ENCODE measurements at regions not wholly inside any gene's neighbourhood (a gene's known extent, or its start where the extent isn't known, plus 50 kb on each side); places are given as distances from the start of the nearest gene placed in this dataset.

DNA sequence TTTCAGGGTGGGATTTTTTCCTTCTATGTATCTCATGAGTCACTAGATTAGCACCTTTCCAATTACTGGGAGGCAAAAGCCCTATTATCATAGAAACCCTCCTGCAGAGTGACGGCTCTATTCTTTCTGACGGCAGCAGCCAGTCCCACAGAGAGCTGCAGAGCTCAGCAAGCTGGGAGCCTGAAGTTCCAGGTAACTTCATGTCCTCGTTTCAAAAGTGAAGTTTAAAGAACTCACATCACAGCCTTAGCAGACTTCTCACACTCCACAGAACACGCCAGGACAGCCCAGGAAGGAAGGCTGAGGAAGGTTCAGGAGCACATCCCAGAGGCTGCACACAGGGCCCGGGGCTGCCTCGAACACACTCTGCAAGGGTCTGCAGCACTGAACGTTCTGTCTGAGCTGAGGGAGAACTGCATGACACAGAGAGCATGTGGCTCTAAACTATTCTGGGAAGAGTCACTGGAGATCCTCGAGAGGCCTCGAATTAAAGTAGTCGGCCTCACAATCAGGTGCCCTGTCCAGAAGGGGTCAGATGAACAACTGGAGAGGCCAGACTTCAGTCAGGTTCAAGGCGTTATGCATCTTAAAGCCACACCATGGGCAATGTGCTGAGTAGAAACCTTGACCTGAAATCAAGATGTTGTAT lies 104.2 kb upstream of the DRD2 start:
- H3K27me3 ChIP-seq (replicated peaks in 1 of 2; ENCODE audit: control insufficient read depth in 2 of 2, insufficient read depth in 2 of 2, low read length in 1 of 2) = no peaks in the 10 kb centered on the region; a peak in 1 of 4 replicates
- no peaks in the 10 kb centered on the region for H4K20me1 ChIP-seq (ENCODE audit: control insufficient read depth, insufficient read depth)
- ChIA-PET CTCF (no interaction called here), POLR2A (no interaction called here), SMC1A (ENCODE audit: uncharacterized antibody, unreplicated experiment) (no interaction called here), RAD21 (ENCODE audit: unreplicated experiment) (no interaction called here)
- 17% methylated on average over 11 of the region's 11 CpGs for WGBS (ENCODE audit: insufficient coverage, insufficient replicate concordance, low lambda C conversion rate, missing lambda C conversion rate)
- no peak overlapping the region for H3K4me3 ChIP-seq
- no TSS peak for BruUV-seq (replicated peaks)
- H3K36me3 ChIP-seq (ENCODE audit: control insufficient read depth in 2 of 2, insufficient read depth in 2 of 2, low read length in 1 of 2) = no peaks in the 10 kb centered on the region
- no peak for DNase-seq (ENCODE audit: low read depth, low spot score)
- no peaks in the 10 kb centered on the region for H3K4me1 ChIP-seq (ENCODE audit: control insufficient read depth, insufficient read depth, low read length)
- in situ Hi-C loops (cut with MboI) = no loop called here
- intact Hi-C loops (cut with micrococcal nuclease; ENCODE audit: unreplicated experiment) = no loop called here
- H2AFZ ChIP-seq (ENCODE audit: control insufficient read depth, low read depth, low read length) = no peak overlapping the region
- no peak overlapping the region for H3K27ac ChIP-seq (ENCODE audit: control insufficient read depth, insufficient read depth)
- H3K4me2 ChIP-seq (ENCODE audit: control insufficient read depth, insufficient read depth) = no peak overlapping the region
- FAIRE-seq = no peak
- H3K79me2 ChIP-seq (ENCODE audit: control insufficient read depth, insufficient read depth, low read length) = no peaks in the 10 kb centered on the region
- no peak overlapping the region for H3K9ac ChIP-seq (ENCODE audit: control insufficient read depth, insufficient read depth, low read length)
- TF ChIP-seq PML (IDR thresholded peaks at IDR 0.05; ENCODE audit: low read length) (no peak), ATF7 (IDR thresholded peaks at IDR 0.05; ENCODE audit: low read depth) (no peak), IKZF1 (conservative IDR thresholded peaks at IDR 0.05) (no peak), LARP7 (IDR thresholded peaks at IDR 0.05) (no peak), PAX8 (IDR thresholded peaks at IDR 0.05) (no peak), NFYB (IDR thresholded peaks at IDR 0.05; ENCODE audit: insufficient read depth, low read depth, low read length) (no peak), ZNF384 (IDR thresholded peaks at IDR 0.05; ENCODE audit: borderline replicate concordance, low read depth, low read length) (no peak), STAT1 (conservative IDR thresholded peaks at IDR 0.05) (no peak), RB1 (IDR thresholded peaks at IDR 0.05; ENCODE audit: borderline replicate concordance) (no peak)
- TF ChIP-seq, protein P1, sequence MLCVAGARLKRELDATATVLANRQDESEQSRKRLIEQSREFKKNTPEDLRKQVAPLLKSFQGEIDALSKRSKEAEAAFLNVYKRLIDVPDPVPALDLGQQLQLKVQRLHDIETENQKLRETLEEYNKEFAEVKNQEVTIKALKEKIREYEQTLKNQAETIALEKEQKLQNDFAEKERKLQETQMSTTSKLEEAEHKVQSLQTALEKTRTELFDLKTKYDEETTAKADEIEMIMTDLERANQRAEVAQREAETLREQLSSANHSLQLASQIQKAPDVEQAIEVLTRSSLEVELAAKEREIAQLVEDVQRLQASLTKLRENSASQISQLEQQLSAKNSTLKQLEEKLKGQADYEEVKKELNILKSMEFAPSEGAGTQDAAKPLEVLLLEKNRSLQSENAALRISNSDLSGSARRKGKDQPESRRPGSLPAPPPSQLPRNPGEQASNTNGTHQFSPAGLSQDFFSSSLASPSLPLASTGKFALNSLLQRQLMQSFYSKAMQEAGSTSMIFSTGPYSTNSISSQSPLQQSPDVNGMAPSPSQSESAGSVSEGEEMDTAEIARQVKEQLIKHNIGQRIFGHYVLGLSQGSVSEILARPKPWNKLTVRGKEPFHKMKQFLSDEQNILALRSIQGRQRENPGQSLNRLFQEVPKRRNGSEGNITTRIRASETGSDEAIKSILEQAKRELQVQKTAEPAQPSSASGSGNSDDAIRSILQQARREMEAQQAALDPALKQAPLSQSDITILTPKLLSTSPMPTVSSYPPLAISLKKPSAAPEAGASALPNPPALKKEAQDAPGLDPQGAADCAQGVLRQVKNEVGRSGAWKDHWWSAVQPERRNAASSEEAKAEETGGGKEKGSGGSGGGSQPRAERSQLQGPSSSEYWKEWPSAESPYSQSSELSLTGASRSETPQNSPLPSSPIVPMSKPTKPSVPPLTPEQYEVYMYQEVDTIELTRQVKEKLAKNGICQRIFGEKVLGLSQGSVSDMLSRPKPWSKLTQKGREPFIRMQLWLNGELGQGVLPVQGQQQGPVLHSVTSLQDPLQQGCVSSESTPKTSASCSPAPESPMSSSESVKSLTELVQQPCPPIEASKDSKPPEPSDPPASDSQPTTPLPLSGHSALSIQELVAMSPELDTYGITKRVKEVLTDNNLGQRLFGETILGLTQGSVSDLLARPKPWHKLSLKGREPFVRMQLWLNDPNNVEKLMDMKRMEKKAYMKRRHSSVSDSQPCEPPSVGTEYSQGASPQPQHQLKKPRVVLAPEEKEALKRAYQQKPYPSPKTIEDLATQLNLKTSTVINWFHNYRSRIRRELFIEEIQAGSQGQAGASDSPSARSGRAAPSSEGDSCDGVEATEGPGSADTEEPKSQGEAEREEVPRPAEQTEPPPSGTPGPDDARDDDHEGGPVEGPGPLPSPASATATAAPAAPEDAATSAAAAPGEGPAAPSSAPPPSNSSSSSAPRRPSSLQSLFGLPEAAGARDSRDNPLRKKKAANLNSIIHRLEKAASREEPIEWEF (IDR thresholded peaks at IDR 0.05; ENCODE audit: insufficient replicate concordance, low read depth, low read length) = no peak
- TF ChIP-seq, protein P2, sequence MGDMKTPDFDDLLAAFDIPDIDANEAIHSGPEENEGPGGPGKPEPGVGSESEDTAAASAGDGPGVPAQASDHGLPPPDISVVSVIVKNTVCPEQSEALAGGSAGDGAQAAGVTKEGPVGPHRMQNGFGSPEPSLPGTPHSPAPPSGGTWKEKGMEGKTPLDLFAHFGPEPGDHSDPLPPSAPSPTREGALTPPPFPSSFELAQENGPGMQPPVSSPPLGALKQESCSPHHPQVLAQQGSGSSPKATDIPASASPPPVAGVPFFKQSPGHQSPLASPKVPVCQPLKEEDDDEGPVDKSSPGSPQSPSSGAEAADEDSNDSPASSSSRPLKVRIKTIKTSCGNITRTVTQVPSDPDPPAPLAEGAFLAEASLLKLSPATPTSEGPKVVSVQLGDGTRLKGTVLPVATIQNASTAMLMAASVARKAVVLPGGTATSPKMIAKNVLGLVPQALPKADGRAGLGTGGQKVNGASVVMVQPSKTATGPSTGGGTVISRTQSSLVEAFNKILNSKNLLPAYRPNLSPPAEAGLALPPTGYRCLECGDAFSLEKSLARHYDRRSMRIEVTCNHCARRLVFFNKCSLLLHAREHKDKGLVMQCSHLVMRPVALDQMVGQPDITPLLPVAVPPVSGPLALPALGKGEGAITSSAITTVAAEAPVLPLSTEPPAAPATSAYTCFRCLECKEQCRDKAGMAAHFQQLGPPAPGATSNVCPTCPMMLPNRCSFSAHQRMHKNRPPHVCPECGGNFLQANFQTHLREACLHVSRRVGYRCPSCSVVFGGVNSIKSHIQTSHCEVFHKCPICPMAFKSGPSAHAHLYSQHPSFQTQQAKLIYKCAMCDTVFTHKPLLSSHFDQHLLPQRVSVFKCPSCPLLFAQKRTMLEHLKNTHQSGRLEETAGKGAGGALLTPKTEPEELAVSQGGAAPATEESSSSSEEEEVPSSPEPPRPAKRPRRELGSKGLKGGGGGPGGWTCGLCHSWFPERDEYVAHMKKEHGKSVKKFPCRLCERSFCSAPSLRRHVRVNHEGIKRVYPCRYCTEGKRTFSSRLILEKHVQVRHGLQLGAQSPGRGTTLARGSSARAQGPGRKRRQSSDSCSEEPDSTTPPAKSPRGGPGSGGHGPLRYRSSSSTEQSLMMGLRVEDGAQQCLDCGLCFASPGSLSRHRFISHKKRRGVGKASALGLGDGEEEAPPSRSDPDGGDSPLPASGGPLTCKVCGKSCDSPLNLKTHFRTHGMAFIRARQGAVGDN (IDR thresholded peaks at IDR 0.05) = no peak
- H3K9me3 ChIP-seq (replicated peaks; ENCODE audit: control insufficient read depth, insufficient read depth, low read length) = no peaks in the 10 kb centered on the region
- no peak for ATAC-seq
